ENCODE measurements at regions not wholly inside any gene's neighbourhood (a gene's known extent, or its start where the extent isn't known, plus 50 kb on each side); places are given as distances from the start of the nearest gene placed in this dataset.

- H3K79me2 ChIP-seq (replicated peaks; ENCODE audit: insufficient read depth): no peaks in the 10 kb centered on the region
- H3K9me2 ChIP-seq (ENCODE audit: insufficient read depth): no peaks in the 10 kb centered on the region
- no peaks in the 10 kb centered on the region for H3K27me3 ChIP-seq (ENCODE audit: insufficient read depth)
- TF ChIP-seq ZNF331 (CRISPR knock-in tag; IDR thresholded peaks at IDR 0.05; ENCODE audit: low read depth) (no peak), ETS1 (IDR thresholded peaks at IDR 0.05) (no peak), EZH2phosphoT487 (IDR thresholded peaks at IDR 0.05; ENCODE audit: unreplicated experiment) (no peak), REST (IDR thresholded peaks at IDR 0.05; ENCODE audit: unreplicated experiment) (no peak), ZNF462 (CRISPR knock-in tag; IDR thresholded peaks at IDR 0.05) (no peak), NANOG (IDR thresholded peaks at IDR 0.05; ENCODE audit: borderline replicate concordance) (no peak), CREB1 (CRISPR knock-in tag; IDR thresholded peaks at IDR 0.05; ENCODE audit: low read depth) (no peak), POLR2AphosphoS5 (IDR thresholded peaks at IDR 0.05; ENCODE audit: low read depth) (no peak), STAT1 (IDR thresholded peaks at IDR 0.05; ENCODE audit: unreplicated experiment) (no peak), JUNB (IDR thresholded peaks at IDR 0.05; ENCODE audit: unreplicated experiment) (no peak), ZNF114 (CRISPR knock-in tag; IDR thresholded peaks at IDR 0.05) (no peak), CTCF (conservative IDR thresholded peaks at IDR 0.05; ENCODE audit: low read depth in 2 of 2) (no peak), EZH2 (IDR thresholded peaks at IDR 0.05; ENCODE audit: low read depth, unreplicated experiment) (no peak)
- no peak overlapping the region for H3K27ac ChIP-seq (ENCODE audit: low read depth)
- no peaks in the 10 kb centered on the region for H3K36me3 ChIP-seq (ENCODE audit: insufficient read depth)
- H3K4me3 ChIP-seq: no peak overlapping the region
- ATAC-seq: no peak
- H4K20me1 ChIP-seq (replicated peaks; ENCODE audit: insufficient read depth): no peaks in the 10 kb centered on the region
- H3K4me1 Mint-ChIP-seq: peaks cover 8% of the 10 kb centered on the region
- H3K9me3 Mint-ChIP-seq: no peaks in the 10 kb centered on the region
- no peak overlapping the region for H3K27ac Mint-ChIP-seq
- no peak for DNase-seq (ENCODE audit: low spot score)
- no peak overlapping the region for H2AFZ ChIP-seq
- H3K4me3 Mint-ChIP-seq: no peak overlapping the region
- H3F3A ChIP-seq (replicated peaks; ENCODE audit: low read depth): no peaks in the 10 kb centered on the region
- no peaks in the 10 kb centered on the region for H3K36me3 Mint-ChIP-seq (ENCODE audit: low read depth)
- no peaks in the 10 kb centered on the region for H3K4me1 ChIP-seq (ENCODE audit: insufficient read depth)
- peaks cover 7% of the 10 kb centered on the region for H3K27me3 Mint-ChIP-seq (ENCODE audit: insufficient read depth, low read depth, poor library complexity)
- H3K4me2 ChIP-seq: no peak overlapping the region
Observed at GRCh38 chr5:135700731-135701130, 121.9 kb upstream of the CXCL14 start.
